ENCODE measurements at regions not wholly inside any gene's neighbourhood (a gene's known extent, or its start where the extent isn't known, plus 50 kb on each side); places are given as distances from the start of the nearest gene placed in this dataset.

GRCh38 chr4:43512253-43512652 lies 619.7 kb downstream of the GRXCR1 start:
- no peak for DNase-seq (ENCODE audit: low read depth)
- no peak overlapping the region for H3K4me3 ChIP-seq (ENCODE audit: low read depth, low read length)
- no peak for TF ChIP-seq CTCF (IDR thresholded peaks at IDR 0.05; ENCODE audit: insufficient read depth, low read length)

GRCh38 chr4:43525646-43526045 lies 633.1 kb downstream of the GRXCR1 start:
- DNase-seq (ENCODE audit: low read depth) = no peak
- H3K4me3 ChIP-seq (ENCODE audit: low read depth, low read length) = no peak overlapping the region
- no peak for TF ChIP-seq CTCF (IDR thresholded peaks at IDR 0.05; ENCODE audit: insufficient read depth, low read length)

GRCh38 chr4:43547561-43547960 lies 655.0 kb downstream of the GRXCR1 start:
- no peak for TF ChIP-seq CTCF (IDR thresholded peaks at IDR 0.05; ENCODE audit: insufficient read depth, low read length)
- DNase-seq (ENCODE audit: low read depth) = no peak

GRCh38 chr4:43550981-43551627 lies 658.6 kb downstream of the GRXCR1 start:
- H3K4me3 ChIP-seq (ENCODE audit: low read depth, low read length) = no peak overlapping the region
- no peak for DNase-seq (ENCODE audit: low read depth)
- TF ChIP-seq CTCF (IDR thresholded peaks at IDR 0.05; ENCODE audit: insufficient read depth, low read length) = no peak

More at GRCh38 chr4:43547561-43547960, 655.0 kb downstream of the GRXCR1 start:
- no peak overlapping the region for H3K4me3 ChIP-seq (ENCODE audit: low read depth, low read length)

GRCh38 chr4:43556262-43556661 lies 663.7 kb downstream of the GRXCR1 start:
- DNase-seq (ENCODE audit: low read depth) = no peak
- no peak overlapping the region for H3K4me3 ChIP-seq (ENCODE audit: low read depth, low read length)
- TF ChIP-seq CTCF (IDR thresholded peaks at IDR 0.05; ENCODE audit: insufficient read depth, low read length) = no peak

GRCh38 chr4:43560047-43560446 lies 667.5 kb downstream of the GRXCR1 start:
- H3K4me3 ChIP-seq (ENCODE audit: low read depth, low read length) = no peak overlapping the region
- no peak for DNase-seq (ENCODE audit: low read depth)
- no peak for TF ChIP-seq CTCF (IDR thresholded peaks at IDR 0.05; ENCODE audit: insufficient read depth, low read length)

- TF ChIP-seq CTCF (IDR thresholded peaks at IDR 0.05; ENCODE audit: insufficient read depth, low read length) = no peak
- no peak overlapping the region for H3K4me3 ChIP-seq (ENCODE audit: low read depth, low read length)
- DNase-seq (ENCODE audit: low read depth) = no peak
Observed at GRCh38 chr4:43564107-43564506, 671.6 kb downstream of the GRXCR1 start.
